ENCODE measurements at regions not wholly inside any gene's neighbourhood (a gene's known extent, or its start where the extent isn't known, plus 50 kb on each side); places are given as distances from the start of the nearest gene placed in this dataset.

- DNase-seq, result no peak
These were observed 1243.4 kb downstream of the MAT2B start for GRCh38 chr5:164748861-164749260.

GRCh38 chr5:164753434-164753833 lies 1248.0 kb downstream of the MAT2B start:
- DNase-seq, result no peak

- DNase-seq, result no peak
These were observed 1257.8 kb downstream of the MAT2B start for GRCh38 chr5:164763206-164763605.

GRCh38 chr5:164772122-164772521 lies 1266.7 kb downstream of the MAT2B start:
- DNase-seq, result no peak

- DNase-seq, result no peak
These were observed 1278.8 kb downstream of the MAT2B start for GRCh38 chr5:164784230-164784629.

- DNase-seq, result no peak
These were observed 1292.7 kb downstream of the MAT2B start for GRCh38 chr5:164798110-164798509.

- DNase-seq, result no peak
These were observed 1294.0 kb downstream of the MAT2B start for GRCh38 chr5:164799391-164799790.

- no peak for DNase-seq
These were observed 1296.5 kb downstream of the MAT2B start for GRCh38 chr5:164801910-164802309.

GRCh38 chr5:164809821-164810220 lies 1304.4 kb downstream of the MAT2B start:
- no peak for DNase-seq

GRCh38 chr5:164818445-164818844 lies 1313.0 kb downstream of the MAT2B start:
- DNase-seq, result no peak

GRCh38 chr5:164824671-164825070 lies 1319.3 kb downstream of the MAT2B start:
- no peak for DNase-seq

- no peak for DNase-seq
These were observed 1327.1 kb downstream of the MAT2B start for GRCh38 chr5:164832516-164832915.

GRCh38 chr5:164844348-164844747 lies 1338.9 kb downstream of the MAT2B start:
- no peak for DNase-seq

GRCh38 chr5:164860896-164861295 lies 1355.5 kb downstream of the MAT2B start:
- no peak for DNase-seq

GRCh38 chr5:164861610-164862009 lies 1356.2 kb downstream of the MAT2B start:
- DNase-seq, result no peak

GRCh38 chr5:164868761-164869160 lies 1363.3 kb downstream of the MAT2B start:
- DNase-seq, result no peak

- no peak for DNase-seq
These were observed 1363.9 kb downstream of the MAT2B start for GRCh38 chr5:164869325-164869724.

- DNase-seq, result no peak
These were observed 1371.4 kb downstream of the MAT2B start for GRCh38 chr5:164876793-164877192.

GRCh38 chr5:164881442-164881841 lies 1376.0 kb downstream of the MAT2B start:
- DNase-seq, result no peak

GRCh38 chr5:164885179-164885578 lies 1379.8 kb downstream of the MAT2B start:
- no peak for DNase-seq

- no peak for DNase-seq
These were observed 1387.7 kb downstream of the MAT2B start for GRCh38 chr5:164893071-164893470.

- DNase-seq, result no peak
These were observed 1393.3 kb downstream of the MAT2B start for GRCh38 chr5:164898705-164899104.

- no peak for DNase-seq
These were observed 1404.3 kb downstream of the MAT2B start for GRCh38 chr5:164909673-164910072.

- DNase-seq, result no peak
These were observed 1416.3 kb downstream of the MAT2B start for GRCh38 chr5:164921722-164922121.

GRCh38 chr5:164934039-164934438 lies 1428.6 kb downstream of the MAT2B start:
- DNase-seq, result no peak

- no peak for DNase-seq
These were observed 1429.1 kb downstream of the MAT2B start for GRCh38 chr5:164934561-164934960.
